ENCODE measurements at regions not wholly inside any gene's neighbourhood (a gene's known extent, or its start where the extent isn't known, plus 50 kb on each side); places are given as distances from the start of the nearest gene placed in this dataset.
A peak's percentile ranks its signal among the peaks of the same experiment; 100 is the strongest.
"Not testable (repeated sequence)": the region's sequence is repeated elsewhere in the genome, so short reads cannot be mapped to it uniquely, and the experiment has no call there.

GRCh38 chr7:27032839-27033238 is 63.0 kb downstream of the HOXA1 start:
- no peak for DNase-seq (ENCODE audit: low spot score)

- DNase-seq (ENCODE audit: low spot score), result no peak
These were observed 64.3 kb downstream of the HOXA1 start for GRCh38 chr7:27031289-27032172.

GRCh38 chr7:27030393-27031050 is 65.3 kb downstream of the HOXA1 start:
- DNase-seq (ENCODE audit: low spot score), result no peak

GRCh38 chr7:27025270-27025669 is 70.5 kb downstream of the HOXA1 start:
- no peak for DNase-seq (ENCODE audit: low spot score)

GRCh38 chr7:27010068-27010467 is 85.7 kb downstream of the HOXA1 start:
- no peak for DNase-seq (ENCODE audit: low spot score)

GRCh38 chr7:27000496-27000895 is 95.3 kb downstream of the HOXA1 start:
- DNase-seq (ENCODE audit: low spot score), result no peak

GRCh38 chr7:26998284-26998683 is 97.5 kb downstream of the HOXA1 start:
- DNase-seq (ENCODE audit: low spot score), result not testable (repeated sequence)

GRCh38 chr7:26995666-26996065 is 100.1 kb downstream of the HOXA1 start:
- DNase-seq (ENCODE audit: low spot score), result no peak

GRCh38 chr7:26993816-26994810 is 101.7 kb downstream of the HOXA1 start:
- no peak for DNase-seq (ENCODE audit: low spot score)

- DNase-seq (ENCODE audit: low spot score), result no peak
These were observed 103.1 kb downstream of the HOXA1 start for GRCh38 chr7:26992670-26993069.

- DNase-seq (ENCODE audit: low spot score), result no peak
These were observed 104.0 kb downstream of the HOXA1 start for GRCh38 chr7:26991796-26992195.

- DNase-seq (ENCODE audit: low spot score), result no peak
These were observed 105.7 kb downstream of the HOXA1 start for GRCh38 chr7:26989897-26990670.

GRCh38 chr7:26988836-26989374 is 106.9 kb downstream of the HOXA1 start:
- DNase-seq (ENCODE audit: low spot score), result no peak

GRCh38 chr7:26987338-26987737 is 108.5 kb downstream of the HOXA1 start:
- DNase-seq (ENCODE audit: low spot score), result no peak

- DNase-seq (ENCODE audit: low spot score), result no peak
These were observed 113.8 kb upstream of the SKAP2 start for GRCh38 chr7:26978146-26978545.

- DNase-seq (ENCODE audit: low spot score), result no peak
These were observed 112.5 kb upstream of the SKAP2 start for GRCh38 chr7:26976840-26977239.

GRCh38 chr7:26971924-26972323 is 107.5 kb upstream of the SKAP2 start:
- not testable (repeated sequence) for DNase-seq (ENCODE audit: low spot score)

- no peak for DNase-seq (ENCODE audit: low spot score)
These were observed 101.3 kb upstream of the SKAP2 start for GRCh38 chr7:26965724-26966123.

GRCh38 chr7:26964156-26964808 is 99.9 kb upstream of the SKAP2 start:
- no peak for DNase-seq (ENCODE audit: low spot score)

GRCh38 chr7:26959290-26959689 is 94.9 kb upstream of the SKAP2 start:
- peak; percentile 10 for DNase-seq (ENCODE audit: low spot score)

- peak; percentile 86 for DNase-seq (ENCODE audit: low spot score)
These were observed 94.4 kb upstream of the SKAP2 start for GRCh38 chr7:26958834-26959233.

Measured in kidney capillary endothelial cell (primary cell).